ENCODE measurements at regions not wholly inside any gene's neighbourhood (a gene's known extent, or its start where the extent isn't known, plus 50 kb on each side); places are given as distances from the start of the nearest gene placed in this dataset.

DNA sequence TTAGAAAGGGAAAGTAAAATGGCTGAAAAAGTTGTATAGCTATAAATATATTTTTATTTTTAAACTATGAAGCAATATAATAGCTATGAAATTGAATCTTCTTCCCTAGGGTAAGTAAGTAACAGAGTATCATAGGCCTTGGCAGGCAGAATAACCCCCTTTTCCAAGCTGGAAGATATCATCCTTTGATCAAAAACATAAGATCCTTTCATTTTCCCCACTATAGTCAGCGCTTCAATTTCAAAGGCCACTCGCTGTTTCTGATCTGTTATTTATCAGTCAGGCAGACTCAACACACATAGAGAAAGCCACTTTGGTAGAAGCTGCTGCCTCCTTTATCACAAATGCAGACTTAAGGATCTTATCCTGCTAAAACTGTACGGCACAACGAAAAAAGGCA is 74.0 kb upstream of the UBE2E2 start:
- TF ChIP-seq FOXP2 (optimal IDR thresholded peaks at IDR 0.05; ENCODE audit: borderline replicate concordance, extremely low read depth, extremely low read length, insufficient read depth): no peak
- TF ChIP-seq TAF1 (IDR thresholded peaks at IDR 0.05; ENCODE audit: borderline replicate concordance, insufficient read depth, low read length): no peak
- no peak for TF ChIP-seq REST (IDR thresholded peaks at IDR 0.05; ENCODE audit: insufficient read depth in 1 of 2, low read depth in 2 of 2, low read length in 2 of 2)

GRCh38 chr3:23129817-23130216 is 73.3 kb upstream of the UBE2E2 start:
- TF ChIP-seq REST (IDR thresholded peaks at IDR 0.05; ENCODE audit: insufficient read depth in 1 of 2, low read depth in 2 of 2, low read length in 2 of 2): no peak
- TF ChIP-seq SIN3A (IDR thresholded peaks at IDR 0.05; ENCODE audit: borderline replicate concordance, insufficient read depth, low read length): no peak
- no peak for TF ChIP-seq FOXP2 (optimal IDR thresholded peaks at IDR 0.05; ENCODE audit: borderline replicate concordance, extremely low read depth, extremely low read length, insufficient read depth)
- TF ChIP-seq TAF1 (IDR thresholded peaks at IDR 0.05; ENCODE audit: borderline replicate concordance, insufficient read depth, low read length): no peak
- no peak for TF ChIP-seq POLR2AphosphoS5 (IDR thresholded peaks at IDR 0.05; ENCODE audit: low read depth, low read length)

- TF ChIP-seq POLR2AphosphoS5 (IDR thresholded peaks at IDR 0.05; ENCODE audit: low read depth, low read length): no peak
- no peak for TF ChIP-seq FOXP2 (optimal IDR thresholded peaks at IDR 0.05; ENCODE audit: borderline replicate concordance, extremely low read depth, extremely low read length, insufficient read depth)
Observed at GRCh38 chr3:23130406-23130805, 72.7 kb upstream of the UBE2E2 start.

- TF ChIP-seq REST (IDR thresholded peaks at IDR 0.05; ENCODE audit: insufficient read depth in 1 of 2, low read depth in 2 of 2, low read length in 2 of 2) (no peak), POLR2AphosphoS5 (IDR thresholded peaks at IDR 0.05; ENCODE audit: low read depth, low read length) (no peak), SIN3A (IDR thresholded peaks at IDR 0.05; ENCODE audit: borderline replicate concordance, insufficient read depth, low read length) (no peak), FOXP2 (optimal IDR thresholded peaks at IDR 0.05; ENCODE audit: borderline replicate concordance, extremely low read depth, extremely low read length, insufficient read depth) (no peak), TAF1 (IDR thresholded peaks at IDR 0.05; ENCODE audit: borderline replicate concordance, insufficient read depth, low read length) (no peak)
Observed at GRCh38 chr3:23135026-23135785, 67.9 kb upstream of the UBE2E2 start.

- TF ChIP-seq SIN3A (IDR thresholded peaks at IDR 0.05; ENCODE audit: borderline replicate concordance, insufficient read depth, low read length) (no peak), POLR2AphosphoS5 (IDR thresholded peaks at IDR 0.05; ENCODE audit: low read depth, low read length) (no peak), REST (IDR thresholded peaks at IDR 0.05; ENCODE audit: insufficient read depth in 1 of 2, low read depth in 2 of 2, low read length in 2 of 2) (no peak), FOXP2 (optimal IDR thresholded peaks at IDR 0.05; ENCODE audit: borderline replicate concordance, extremely low read depth, extremely low read length, insufficient read depth) (no peak), TAF1 (IDR thresholded peaks at IDR 0.05; ENCODE audit: borderline replicate concordance, insufficient read depth, low read length) (no peak)
Observed at GRCh38 chr3:23136054-23136453, 67.1 kb upstream of the UBE2E2 start.
